ENCODE measurements at regions not wholly inside any gene's neighbourhood (a gene's known extent, or its start where the extent isn't known, plus 50 kb on each side); places are given as distances from the start of the nearest gene placed in this dataset.
"Not testable (repeated sequence)": the region's sequence is repeated elsewhere in the genome, so short reads cannot be mapped to it uniquely, and the experiment has no call there.

DNA sequence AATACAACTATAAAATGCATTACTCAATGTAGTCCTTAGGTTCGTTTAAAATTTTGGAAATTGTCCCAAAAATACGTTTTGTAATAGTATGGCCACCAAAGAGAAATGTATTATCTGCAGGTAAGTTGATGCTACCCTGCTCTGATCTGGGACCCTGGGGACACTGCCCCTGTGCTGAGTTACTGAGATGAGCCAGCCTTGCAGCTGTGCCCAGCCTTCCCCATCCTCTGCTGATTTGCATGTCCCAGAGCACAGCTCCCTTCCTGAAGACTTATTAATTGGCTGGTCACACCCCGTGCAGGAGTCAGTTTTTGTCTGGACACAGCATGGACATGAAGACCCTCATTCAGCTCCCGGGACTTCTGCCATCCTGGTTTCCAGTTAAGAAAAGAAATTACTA is 1203.5 kb downstream of the RPIA start:
- not testable (repeated sequence) for H3K36me3 ChIP-seq (ENCODE audit: insufficient read depth, low read length)

DNA sequence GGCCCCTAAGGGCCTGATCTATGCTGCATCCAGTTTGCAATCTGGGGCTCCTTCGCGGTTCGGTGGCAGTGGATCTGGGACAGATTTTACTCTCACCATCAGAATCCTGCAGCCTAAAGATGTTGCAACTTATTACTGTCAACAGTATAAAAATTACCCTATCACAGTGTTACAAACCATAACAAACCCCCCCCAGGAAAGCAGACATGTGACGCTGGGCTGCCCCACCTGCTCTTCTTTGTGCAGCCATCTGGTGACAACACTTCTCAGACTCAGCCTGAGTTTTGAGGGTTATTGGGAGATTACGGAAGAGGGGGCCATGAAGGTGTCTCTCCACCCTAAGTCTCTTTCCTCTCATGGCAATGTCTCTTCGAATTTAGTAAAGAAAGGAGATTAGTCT is 1204.2 kb downstream of the RPIA start:
- H3K9me3 ChIP-seq (ENCODE audit: low read depth, low read length); H3K4me3 ChIP-seq; DNase-seq (ENCODE audit: low read depth, low spot score); H3K36me3 ChIP-seq (ENCODE audit: insufficient read depth, low read length); H3K27ac ChIP-seq; H3K9ac ChIP-seq (ENCODE audit: insufficient read length): not testable (repeated sequence)

More for the DNA sequence above, 1203.5 kb downstream of the RPIA start:
- not testable (repeated sequence) for H3K27ac ChIP-seq; H3K9ac ChIP-seq (ENCODE audit: insufficient read length); H3K9me3 ChIP-seq (ENCODE audit: low read depth, low read length); H3K4me3 ChIP-seq; DNase-seq (ENCODE audit: low read depth, low spot score)

DNA sequence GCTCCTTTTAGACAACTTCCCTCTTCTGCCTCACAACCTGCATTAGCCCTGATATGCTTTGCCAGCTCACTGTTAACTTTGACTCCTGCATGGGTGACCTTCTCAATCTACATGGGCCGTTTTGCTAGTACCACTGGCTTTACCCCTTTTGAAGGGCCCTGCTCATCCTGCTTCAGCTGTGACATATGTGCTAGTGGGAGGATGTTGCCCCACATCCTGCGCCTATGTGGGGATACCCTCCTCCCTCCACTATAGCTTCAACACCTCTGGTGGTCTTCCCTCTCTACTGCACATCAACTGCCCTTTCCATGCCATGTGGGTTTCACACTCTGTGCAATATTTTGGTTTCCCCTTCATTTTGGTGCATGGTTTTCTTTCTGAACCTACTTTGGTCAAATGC is 1235.5 kb downstream of the RPIA start:
- H3K9ac ChIP-seq (ENCODE audit: insufficient read length) = not testable (repeated sequence)

GRCh38 chr2:89935436-89935835 is 1244.0 kb downstream of the RPIA start:
- H3K9ac ChIP-seq (ENCODE audit: insufficient read length); H3K4me3 ChIP-seq; DNase-seq (ENCODE audit: low read depth, low spot score); H3K36me3 ChIP-seq (ENCODE audit: insufficient read depth, low read length); H3K27ac ChIP-seq; H3K9me3 ChIP-seq (ENCODE audit: low read depth, low read length): not testable (repeated sequence)

More for the DNA sequence above, 1235.5 kb downstream of the RPIA start:
- not testable (repeated sequence) for H3K27ac ChIP-seq; H3K9me3 ChIP-seq (ENCODE audit: low read depth, low read length); H3K4me3 ChIP-seq; DNase-seq (ENCODE audit: low read depth, low spot score); H3K36me3 ChIP-seq (ENCODE audit: insufficient read depth, low read length)

GRCh38 chr2:89936011-89936410 is 1244.5 kb downstream of the RPIA start:
- not testable (repeated sequence) for H3K9me3 ChIP-seq (ENCODE audit: low read depth, low read length); H3K4me3 ChIP-seq; H3K36me3 ChIP-seq (ENCODE audit: insufficient read depth, low read length); H3K27ac ChIP-seq; DNase-seq (ENCODE audit: low read depth, low spot score); H3K9ac ChIP-seq (ENCODE audit: insufficient read length)

GRCh38 chr2:89936559-89936958 is 1245.1 kb downstream of the RPIA start:
- H3K4me3 ChIP-seq; DNase-seq (ENCODE audit: low read depth, low spot score); H3K9ac ChIP-seq (ENCODE audit: insufficient read length); H3K36me3 ChIP-seq (ENCODE audit: insufficient read depth, low read length); H3K27ac ChIP-seq; H3K9me3 ChIP-seq (ENCODE audit: low read depth, low read length): not testable (repeated sequence)

DNA sequence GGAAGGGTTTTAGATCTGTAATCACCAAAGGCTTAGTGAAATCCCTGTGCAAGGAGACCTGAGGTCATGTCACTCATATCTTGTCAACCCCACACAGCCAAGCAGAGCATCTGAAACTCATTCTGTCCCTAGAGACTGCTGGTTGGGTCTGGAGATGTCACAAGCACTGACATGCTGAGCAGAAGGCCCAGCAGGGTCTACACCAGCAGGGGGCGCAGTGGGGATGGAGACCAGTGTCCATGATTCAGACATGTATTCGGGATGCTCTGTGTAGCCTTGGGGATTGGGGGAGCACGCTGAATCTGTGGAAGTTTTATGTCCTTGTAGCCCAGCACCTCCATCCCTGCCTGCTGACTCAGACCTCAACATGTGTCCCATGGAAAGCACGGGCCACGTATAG is 1247.3 kb downstream of the RPIA start:
- not testable (repeated sequence) for H3K36me3 ChIP-seq (ENCODE audit: insufficient read depth, low read length); H3K9ac ChIP-seq (ENCODE audit: insufficient read length); H3K4me3 ChIP-seq; H3K9me3 ChIP-seq (ENCODE audit: low read depth, low read length); DNase-seq (ENCODE audit: low read depth, low spot score); H3K27ac ChIP-seq

- not testable (repeated sequence) for H3K36me3 ChIP-seq (ENCODE audit: insufficient read depth, low read length); H3K9me3 ChIP-seq (ENCODE audit: low read depth, low read length); H3K27ac ChIP-seq; DNase-seq (ENCODE audit: low read depth, low spot score); H3K9ac ChIP-seq (ENCODE audit: insufficient read length); H3K4me3 ChIP-seq
These were observed 1252.8 kb downstream of the RPIA start for GRCh38 chr2:89944267-89944666.

GRCh38 chr2:89945004-89945616 is 1253.6 kb downstream of the RPIA start:
- H3K9ac ChIP-seq (ENCODE audit: insufficient read length); H3K27ac ChIP-seq; H3K9me3 ChIP-seq (ENCODE audit: low read depth, low read length); H3K36me3 ChIP-seq (ENCODE audit: insufficient read depth, low read length); H3K4me3 ChIP-seq; DNase-seq (ENCODE audit: low read depth, low spot score): not testable (repeated sequence)

DNA sequence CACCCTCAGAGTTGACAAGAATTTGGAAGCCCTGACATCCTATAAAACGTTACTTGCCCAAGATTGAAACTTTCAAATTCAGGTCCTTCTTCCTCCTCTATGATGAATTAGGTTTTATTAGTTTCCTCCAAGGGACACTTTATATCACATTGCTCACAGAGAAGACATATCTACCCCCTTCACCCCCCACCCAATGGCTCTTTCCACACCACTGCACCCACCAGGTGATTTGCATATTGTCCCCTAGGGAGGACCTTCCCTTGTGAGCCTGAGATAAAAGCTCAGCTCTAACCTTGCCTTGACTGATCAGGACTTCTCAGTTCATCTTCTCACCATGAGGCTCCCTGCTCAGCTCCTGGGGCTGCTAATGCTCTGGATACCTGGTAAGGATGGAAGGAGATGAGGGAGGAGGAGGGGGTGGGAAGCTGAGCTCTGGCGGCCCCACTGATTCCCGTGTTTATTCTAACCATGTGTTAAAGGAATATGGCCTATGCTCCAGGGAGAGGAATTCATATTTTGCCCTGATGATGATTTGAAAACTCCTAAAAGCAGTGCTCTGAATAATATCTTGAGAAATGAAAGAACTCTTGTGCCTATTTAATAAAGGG is 1255.8 kb downstream of the RPIA start:
- H3K9ac ChIP-seq (ENCODE audit: insufficient read length); H3K9me3 ChIP-seq (ENCODE audit: low read depth, low read length); H3K4me3 ChIP-seq; H3K27ac ChIP-seq; DNase-seq (ENCODE audit: low read depth, low spot score); H3K36me3 ChIP-seq (ENCODE audit: insufficient read depth, low read length): not testable (repeated sequence)

DNA sequence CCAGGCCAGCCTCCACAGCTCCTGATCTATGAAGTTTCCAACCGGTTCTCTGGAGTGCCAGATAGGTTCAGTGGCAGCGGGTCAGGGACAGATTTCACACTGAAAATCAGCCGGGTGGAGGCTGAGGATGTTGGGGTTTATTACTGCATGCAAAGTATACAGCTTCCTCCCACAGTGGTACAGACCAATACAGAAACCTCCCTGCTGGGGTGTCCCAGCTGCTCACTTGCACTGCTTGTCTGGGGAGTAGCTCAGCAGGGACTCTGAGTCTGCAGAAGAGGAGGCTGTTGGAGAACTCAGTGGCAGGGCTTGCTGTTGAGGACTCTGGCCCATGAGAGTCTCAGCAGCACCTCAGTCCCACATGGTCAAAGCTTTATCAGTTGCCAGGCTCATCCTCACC is 1256.6 kb downstream of the RPIA start:
- DNase-seq (ENCODE audit: low read depth, low spot score); H3K36me3 ChIP-seq (ENCODE audit: insufficient read depth, low read length); H3K9ac ChIP-seq (ENCODE audit: insufficient read length); H3K4me3 ChIP-seq; H3K27ac ChIP-seq; H3K9me3 ChIP-seq (ENCODE audit: low read depth, low read length): not testable (repeated sequence)

DNA sequence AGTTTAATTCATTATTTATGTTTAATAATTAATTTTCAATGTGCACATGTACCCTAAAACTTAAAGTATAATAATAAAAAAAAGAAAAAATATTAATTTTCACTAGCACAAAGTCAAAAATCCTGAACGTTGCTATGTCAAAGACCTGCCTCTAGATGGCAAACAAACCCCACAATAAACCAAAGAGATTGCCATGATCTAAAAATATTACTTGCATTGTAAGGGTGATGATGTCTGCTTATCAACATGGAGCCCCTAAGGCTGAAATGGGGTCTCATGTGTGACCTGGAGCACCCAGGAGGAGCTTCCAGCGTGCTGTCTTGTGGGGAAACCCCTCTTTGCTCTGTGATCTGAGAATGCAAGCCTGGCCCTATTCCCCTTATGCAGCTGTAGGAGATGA is 1259.3 kb downstream of the RPIA start:
- H3K9me3 ChIP-seq (ENCODE audit: low read depth, low read length); DNase-seq (ENCODE audit: low read depth, low spot score); H3K36me3 ChIP-seq (ENCODE audit: insufficient read depth, low read length); H3K4me3 ChIP-seq; H3K9ac ChIP-seq (ENCODE audit: insufficient read length); H3K27ac ChIP-seq: not testable (repeated sequence)

- not testable (repeated sequence) for H3K36me3 ChIP-seq (ENCODE audit: insufficient read depth, low read length); H3K4me3 ChIP-seq; DNase-seq (ENCODE audit: low read depth, low spot score); H3K9me3 ChIP-seq (ENCODE audit: low read depth, low read length); H3K27ac ChIP-seq; H3K9ac ChIP-seq (ENCODE audit: insufficient read length)
These were observed 1265.8 kb downstream of the RPIA start for GRCh38 chr2:89957236-89957635.

GRCh38 chr2:89959729-89960378 is 1268.4 kb downstream of the RPIA start:
- not testable (repeated sequence) for H3K4me3 ChIP-seq; H3K9ac ChIP-seq (ENCODE audit: insufficient read length); DNase-seq (ENCODE audit: low read depth, low spot score); H3K36me3 ChIP-seq (ENCODE audit: insufficient read depth, low read length); H3K27ac ChIP-seq; H3K9me3 ChIP-seq (ENCODE audit: low read depth, low read length)

- H3K27ac ChIP-seq; DNase-seq (ENCODE audit: low read depth, low spot score); H3K9ac ChIP-seq (ENCODE audit: insufficient read length); H3K4me3 ChIP-seq; H3K36me3 ChIP-seq (ENCODE audit: insufficient read depth, low read length); H3K9me3 ChIP-seq (ENCODE audit: low read depth, low read length): not testable (repeated sequence)
These were observed 1269.1 kb downstream of the RPIA start for GRCh38 chr2:89960570-89960969.

Measured in SK-N-MC (cell line).